ENCODE measurements at regions not wholly inside any gene's neighbourhood (a gene's known extent, or its start where the extent isn't known, plus 50 kb on each side); places are given as distances from the start of the nearest gene placed in this dataset.
"Not testable (repeated sequence)": the region's sequence is repeated elsewhere in the genome, so short reads cannot be mapped to it uniquely, and the experiment has no call there.

DNA sequence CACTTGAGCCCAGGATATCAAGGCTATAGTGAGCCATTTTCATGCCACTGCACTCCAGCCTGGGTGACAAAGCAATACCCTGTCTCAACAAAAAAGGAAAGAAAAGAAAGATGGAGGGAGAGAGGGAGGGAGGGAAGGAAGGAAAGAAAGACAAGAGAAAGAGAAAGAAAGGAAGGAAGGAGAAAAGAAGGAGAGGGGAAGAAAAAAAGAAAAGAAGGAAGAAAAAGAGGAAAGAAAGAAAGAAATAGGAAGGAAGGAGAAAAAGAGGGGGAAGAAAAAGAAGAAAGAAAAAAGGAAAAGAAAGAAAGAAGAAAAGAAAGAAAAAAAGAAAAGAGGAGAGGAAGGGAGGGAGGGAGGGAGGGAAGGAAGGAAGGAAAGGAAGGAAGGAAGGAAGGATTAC lies 321.5 kb upstream of the CNTNAP2 start:
- DNase-seq (ENCODE audit: low read depth): no peak

DNA sequence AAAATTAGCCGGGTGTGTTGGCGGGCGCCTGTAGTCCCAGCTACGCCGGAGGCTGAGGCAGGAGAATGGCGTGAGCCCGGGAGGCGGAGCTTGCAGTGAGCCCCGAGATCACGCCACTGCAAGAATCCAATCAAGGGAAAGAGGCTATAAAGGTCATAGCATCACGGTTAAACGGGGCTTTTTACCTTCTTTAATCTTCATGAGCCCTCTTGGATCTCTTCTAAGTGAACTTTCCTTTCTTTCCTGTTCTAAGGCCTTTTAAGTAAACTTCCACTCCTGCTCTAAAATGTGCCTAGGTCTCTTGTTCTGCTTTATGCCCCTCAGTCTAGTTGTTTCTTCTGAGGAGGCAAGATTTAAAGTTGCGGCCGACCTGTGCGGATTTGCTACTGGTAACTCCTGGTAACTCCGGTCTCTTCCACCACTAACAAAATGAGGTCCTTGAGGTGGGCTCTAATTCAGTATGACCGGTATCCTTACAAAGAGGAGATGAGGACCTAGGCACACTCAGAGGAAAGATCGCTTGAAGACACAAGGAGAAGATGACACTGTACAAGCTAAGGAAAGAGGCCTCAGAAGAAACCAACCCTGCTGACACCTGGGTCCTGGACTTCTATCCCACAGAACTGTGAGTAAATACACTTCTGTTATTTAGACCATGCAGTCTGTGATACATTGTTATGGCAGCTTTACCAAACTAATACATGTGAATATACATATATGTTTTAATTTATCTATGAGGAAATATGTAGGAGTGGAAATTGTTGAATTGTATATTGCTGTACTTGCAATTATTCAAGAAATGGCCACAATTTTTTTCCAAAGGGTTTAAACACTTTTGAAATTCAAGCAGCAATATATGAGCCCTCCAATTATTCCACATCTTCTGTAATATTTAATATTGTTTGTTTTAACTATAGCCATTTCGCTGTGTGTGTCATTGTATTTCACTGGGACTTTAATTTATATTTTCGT lies 331.5 kb upstream of the CNTNAP2 start:
- DNase-seq (ENCODE audit: low read depth): no peak

DNA sequence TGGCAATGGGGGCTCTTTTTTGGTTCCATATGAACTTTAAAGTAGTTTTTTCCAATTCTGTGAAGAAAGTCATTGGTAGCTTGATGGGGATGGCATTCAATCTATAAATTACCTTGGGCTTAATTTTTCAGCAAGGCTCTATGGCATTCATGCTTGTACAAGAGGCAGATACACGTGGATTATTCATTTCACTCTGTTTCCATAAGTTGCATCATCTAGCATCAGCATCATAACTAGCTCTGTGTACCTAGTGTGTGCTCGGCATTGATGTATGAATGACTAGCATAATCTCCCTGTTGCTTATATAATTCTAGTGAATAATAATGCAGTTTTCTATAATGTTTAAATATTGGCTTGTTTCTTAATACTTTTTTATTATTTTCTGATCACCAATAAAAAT lies 335.2 kb upstream of the CNTNAP2 start:
- not testable (repeated sequence) for DNase-seq (ENCODE audit: low read depth)

DNA sequence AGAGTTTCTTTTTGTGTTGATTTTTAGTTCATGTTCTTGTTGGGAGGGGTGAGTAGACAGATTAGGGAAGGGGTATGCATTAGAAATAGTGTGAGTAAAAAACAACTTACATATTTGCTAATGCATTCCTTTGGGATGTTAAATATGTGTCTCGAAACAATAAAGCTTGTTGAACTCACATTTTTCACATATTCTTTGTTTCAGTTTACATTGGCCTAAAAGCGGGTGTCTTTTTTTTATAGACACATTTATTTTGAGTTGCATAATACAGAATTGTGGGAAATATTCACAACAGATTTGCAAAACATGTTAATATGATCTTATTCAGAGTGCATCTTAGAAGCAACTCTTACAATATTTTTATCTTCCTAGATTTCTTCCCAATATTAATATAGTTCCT lies 337.5 kb upstream of the CNTNAP2 start:
- DNase-seq (ENCODE audit: low read depth): no peak

DNA sequence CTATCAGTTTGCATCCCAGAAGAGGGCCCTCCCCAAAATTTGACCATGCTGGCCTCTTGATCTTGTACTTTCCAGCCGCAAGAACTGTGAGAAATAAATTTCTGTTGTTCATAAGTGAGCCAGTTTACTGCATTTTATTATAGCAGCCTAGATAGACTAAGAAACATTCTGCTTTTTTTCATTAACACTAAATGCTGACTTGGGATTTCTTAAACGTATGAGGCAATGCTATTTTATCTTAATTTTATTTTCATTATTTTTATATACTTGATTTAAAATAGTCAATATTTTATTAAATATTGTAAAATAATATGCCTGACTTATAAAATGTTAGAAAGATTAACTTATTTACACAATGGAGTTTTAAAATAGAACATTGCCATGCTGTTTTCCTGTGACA lies 341.8 kb upstream of the CNTNAP2 start:
- DNase-seq (ENCODE audit: low read depth): no peak

DNA sequence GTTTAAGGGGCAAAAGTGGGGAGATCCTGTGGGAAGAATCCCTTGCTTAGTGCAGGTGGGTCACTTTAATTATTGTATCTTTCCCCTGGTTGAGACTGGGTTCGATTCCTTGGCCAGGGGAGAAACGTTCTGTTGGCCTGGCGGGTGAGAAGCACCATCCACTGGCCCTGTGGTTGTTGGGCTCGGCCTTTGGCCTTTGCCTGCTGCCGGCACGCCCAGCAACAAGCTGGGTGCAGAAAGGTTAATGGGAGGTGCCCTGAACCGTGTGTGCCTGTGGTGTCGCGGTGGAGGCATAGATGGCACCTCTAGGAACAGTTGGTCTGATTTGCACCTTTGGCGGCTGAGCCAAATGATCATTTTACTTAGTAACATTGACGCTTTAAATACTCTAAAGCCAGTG lies 363.6 kb upstream of the CNTNAP2 start:
- no peak for DNase-seq (ENCODE audit: low read depth)

DNA sequence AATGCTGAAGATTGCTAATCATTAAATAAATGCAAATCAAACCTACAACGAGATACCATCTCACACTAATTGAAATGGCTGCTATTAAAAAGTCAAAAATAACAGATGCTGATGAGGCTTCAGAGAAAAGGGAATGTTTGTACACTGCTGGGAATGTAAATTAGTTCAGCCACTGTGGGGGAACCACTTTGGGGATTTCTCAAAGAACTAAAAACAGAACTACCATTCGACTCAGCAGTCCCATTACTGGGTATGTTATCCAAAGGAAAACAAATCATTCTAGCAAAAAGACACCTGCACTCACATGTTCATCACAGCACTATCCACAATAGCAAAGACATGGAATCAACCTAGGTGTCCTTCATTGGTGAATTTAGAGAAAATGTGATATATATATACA lies 379.0 kb upstream of the CNTNAP2 start:
- no peak for DNase-seq (ENCODE audit: low read depth)

DNA sequence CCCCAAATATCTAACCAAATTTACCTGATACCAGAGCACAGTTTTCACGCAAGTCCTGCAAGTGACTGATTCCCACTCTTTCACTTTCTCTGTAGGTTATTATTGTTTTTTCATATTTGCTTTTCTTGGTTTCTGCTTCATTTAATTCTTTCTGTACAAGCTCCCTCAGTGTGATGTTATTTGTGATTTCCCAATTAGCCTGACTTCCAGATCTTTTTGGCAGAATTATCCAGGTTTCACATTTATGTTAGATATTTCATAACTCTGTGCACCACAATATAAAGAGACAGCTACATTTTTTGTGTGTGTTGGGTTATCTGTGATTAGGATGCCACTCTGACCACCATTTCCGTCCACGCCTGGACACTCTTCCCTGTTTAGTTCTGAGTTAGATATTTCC lies 381.5 kb upstream of the CNTNAP2 start:
- DNase-seq (ENCODE audit: low read depth): no peak

DNA sequence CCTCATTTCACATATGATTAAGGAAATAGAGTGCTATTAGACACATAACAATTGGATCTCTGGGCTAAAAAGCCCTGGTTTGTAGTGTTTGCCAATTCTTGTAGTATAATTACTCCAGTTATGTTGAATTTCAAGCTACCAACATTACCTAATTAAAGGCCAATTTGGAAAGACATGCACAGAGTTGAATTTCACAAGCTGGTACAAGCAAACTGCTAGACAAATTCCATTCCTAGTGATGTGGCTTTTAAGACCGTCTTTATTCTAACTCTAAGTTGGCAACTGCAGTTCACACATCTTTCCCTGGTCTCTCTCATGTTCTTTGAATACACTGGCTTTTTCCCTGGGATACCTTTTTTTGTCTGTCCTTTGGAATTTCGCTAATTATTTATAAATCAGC lies 384.1 kb upstream of the CNTNAP2 start:
- no peak for DNase-seq (ENCODE audit: low read depth)

DNA sequence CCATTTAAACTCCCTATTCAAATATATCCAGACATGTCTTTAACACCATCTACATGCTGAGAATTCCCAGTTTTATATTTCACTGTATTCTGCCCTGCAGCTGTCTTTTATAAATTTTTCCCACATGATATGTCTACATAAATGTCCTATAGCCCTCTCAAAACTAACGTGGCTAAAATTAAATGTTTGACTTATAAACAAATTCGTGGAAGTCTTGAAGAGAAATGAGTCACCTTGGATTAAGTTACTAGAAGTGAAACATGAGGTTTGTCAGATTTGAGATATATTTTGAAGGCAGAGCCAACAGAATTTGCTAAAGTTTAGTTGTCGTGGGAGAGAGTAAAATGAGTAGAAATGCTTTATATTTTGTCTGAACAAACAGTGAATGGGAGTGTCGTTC lies 386.9 kb upstream of the CNTNAP2 start:
- DNase-seq (ENCODE audit: low read depth): no peak

DNA sequence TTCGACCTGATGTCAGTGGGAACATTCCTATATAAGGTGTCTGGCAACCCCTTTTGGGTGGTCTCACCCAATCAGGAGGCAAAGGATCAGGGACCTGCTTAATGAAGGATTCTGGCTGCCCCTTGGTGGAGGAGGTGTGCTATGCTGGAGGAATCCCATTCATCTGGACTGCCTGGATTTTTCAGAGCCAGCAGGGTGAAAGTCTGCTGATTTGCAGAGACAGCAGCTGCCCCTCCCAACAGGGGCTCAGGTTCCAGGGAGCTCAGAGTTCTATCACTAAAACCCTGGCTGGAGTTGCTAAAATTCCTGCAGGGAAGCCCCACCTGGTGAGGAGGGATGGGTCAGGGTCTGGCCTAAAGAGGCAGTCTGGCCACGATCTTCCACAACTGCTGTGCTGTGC lies 398.5 kb upstream of the CNTNAP2 start:
- no peak for DNase-seq (ENCODE audit: low read depth)

DNA sequence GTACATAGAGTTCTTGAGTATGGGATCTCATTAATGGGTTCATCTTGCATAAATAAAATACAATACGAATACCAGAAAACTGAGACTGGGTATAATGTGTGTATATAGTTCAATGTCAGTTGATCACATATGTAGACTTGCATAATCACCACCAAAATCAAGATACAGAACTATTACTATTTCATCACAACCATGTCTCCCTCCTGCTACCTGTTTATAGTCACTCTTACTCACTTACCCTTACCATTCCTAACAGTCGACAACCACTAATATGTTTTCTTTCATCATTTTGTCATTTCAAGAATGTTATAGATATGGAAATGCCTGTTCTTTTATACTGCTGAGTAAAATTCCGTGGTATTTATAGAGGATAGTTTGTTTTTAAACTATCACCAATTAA lies 416.1 kb upstream of the CNTNAP2 start:
- no peak for DNase-seq (ENCODE audit: low read depth)

DNA sequence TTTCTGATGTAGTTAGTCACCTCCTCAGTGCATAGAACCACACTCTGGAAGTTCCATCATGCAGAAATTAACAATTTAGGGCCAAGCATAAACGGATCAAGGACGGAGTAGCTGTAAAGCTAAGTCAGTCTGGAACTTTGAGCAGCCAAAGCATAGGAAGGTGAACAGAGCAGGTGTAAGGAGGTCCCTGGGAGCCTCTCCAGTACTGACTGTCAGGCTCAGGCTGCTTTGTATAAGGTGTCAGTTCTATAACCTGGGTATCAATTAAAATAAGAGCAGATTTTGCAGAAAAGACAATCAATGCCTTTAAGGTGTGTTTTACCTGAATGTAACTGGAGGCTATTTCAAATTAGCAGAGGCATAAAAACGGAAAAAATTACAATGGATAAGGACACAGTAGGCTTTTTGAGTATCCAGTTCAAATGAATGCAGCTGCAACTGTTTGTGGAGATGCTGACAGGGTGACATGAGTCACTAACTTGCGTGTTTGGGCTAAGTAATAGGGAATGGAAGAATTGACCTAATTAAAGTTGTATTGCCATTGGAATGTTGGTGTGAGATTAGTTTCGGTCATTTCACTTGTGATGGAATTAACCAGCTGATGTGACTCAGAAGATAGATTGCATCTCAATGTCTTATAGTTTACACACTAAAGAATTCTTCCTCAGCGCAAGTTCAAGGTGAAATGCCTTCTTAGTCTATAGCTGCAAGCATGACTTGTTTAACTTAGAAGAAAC lies 417.9 kb upstream of the CNTNAP2 start:
- no peak for DNase-seq (ENCODE audit: low read depth)

DNA sequence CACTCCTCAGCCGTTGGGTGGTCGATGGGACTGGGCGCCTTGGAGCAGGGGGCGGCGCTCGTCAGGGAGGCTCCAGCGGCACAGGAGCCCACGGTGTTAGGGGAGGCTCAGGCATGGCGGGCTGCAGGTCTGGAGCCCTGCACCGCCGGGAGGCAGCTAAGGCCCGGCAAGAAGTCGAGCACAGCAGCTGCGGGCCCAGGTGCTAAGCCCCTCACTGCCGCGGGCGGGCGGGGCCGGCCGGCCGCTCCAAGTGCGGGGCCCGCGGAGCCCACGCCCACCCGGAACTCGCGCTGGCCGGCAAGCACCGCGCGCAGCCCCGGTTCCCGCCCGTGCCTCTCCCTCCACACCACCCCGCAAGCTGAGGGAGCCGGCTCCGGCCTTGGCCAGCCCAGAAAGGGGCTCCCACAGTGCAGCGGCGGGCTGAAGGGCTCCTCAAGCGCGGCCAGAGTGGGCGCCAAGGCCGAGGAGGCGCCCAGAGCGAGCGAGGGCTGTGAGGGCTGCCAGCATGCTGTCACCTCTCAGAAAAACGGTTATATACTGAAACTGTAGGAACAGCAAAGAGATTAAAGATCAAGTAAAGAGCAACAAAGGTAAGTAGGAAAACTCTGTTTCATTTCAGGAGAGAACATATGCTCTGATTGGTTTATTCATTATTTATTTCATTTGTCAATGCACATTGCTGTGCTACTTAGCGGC lies 419.0 kb upstream of the CNTNAP2 start:
- not testable (repeated sequence) for DNase-seq (ENCODE audit: low read depth)

DNA sequence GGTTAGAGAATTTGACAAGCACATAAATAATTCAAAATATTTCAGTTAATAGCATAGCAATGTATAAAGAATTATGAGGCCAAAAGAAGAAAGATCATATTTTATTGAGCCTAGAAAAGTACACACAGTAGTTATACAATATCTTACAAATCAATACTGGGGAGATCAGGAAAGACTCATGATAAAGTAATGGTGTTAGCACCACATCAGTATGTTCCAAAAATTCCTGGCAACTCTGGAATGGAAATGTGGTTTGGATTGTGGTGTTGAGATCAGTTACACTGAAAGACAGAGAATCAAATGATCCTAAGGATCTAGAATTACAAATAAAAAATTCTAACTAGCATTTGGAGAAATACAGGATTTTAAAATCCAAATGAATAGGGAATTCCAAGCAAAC lies 420.5 kb upstream of the CNTNAP2 start:
- no peak for DNase-seq (ENCODE audit: low read depth)

DNA sequence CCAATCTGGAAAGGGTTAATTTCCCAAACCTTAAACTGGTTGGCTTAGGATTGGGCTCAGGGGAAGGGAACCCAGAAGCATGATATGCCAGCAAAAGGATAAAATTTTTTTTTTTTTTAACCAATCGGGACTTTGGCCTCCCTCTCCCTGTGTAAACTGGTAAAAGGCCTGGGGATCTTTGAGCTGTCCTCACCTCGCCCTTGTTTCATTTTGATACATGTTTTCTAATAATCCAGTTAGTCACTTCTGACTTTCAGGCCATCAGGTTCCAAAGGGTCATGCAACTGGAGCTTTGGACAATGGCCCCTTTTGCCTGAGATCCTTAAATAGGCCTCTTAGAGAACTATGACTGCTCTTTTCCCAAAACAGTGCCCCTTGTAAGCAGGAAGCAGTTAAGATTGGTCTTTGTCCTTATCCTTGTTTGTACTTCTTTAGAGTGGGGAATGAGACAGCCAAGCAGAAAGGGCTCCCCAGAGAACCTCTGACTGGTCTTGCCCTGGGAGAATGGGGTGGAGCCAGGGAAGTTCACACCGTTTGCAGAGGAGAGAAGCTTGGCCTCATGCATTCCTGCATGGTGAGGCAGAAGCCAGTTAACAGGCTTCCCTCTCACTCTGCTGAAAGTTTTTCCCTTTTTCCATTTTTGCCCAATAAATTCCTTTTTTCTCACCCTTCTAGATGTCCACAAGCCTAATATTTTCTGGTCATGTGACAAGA lies 424.2 kb upstream of the CNTNAP2 start:
- no peak for DNase-seq (ENCODE audit: low read depth)

DNA sequence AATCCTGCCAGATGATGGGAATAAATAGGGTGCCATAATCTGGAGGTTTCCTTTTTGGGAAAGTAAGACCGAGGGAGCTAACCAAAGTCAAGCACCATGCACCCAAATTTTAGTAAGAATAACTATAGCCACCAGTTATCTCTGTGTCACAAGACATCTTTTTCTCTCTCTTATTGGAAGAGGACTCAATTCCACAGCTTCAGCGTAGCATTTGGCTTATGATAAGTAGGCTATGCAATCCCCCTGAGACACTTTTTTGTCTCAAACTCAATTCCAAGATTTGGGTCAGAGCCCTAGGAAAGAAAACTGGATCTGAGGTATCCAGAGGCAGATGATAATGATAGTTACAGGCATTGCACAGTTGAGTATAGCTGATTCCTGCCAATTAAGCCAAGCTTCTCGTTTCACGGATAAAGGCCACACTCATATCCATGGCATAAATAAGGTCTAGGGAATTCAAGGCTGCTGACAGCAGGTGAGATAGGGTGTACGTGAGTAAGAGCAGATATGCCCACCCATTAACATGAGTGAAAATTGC lies 425.2 kb upstream of the CNTNAP2 start:
- DNase-seq (ENCODE audit: low read depth): no peak

DNA sequence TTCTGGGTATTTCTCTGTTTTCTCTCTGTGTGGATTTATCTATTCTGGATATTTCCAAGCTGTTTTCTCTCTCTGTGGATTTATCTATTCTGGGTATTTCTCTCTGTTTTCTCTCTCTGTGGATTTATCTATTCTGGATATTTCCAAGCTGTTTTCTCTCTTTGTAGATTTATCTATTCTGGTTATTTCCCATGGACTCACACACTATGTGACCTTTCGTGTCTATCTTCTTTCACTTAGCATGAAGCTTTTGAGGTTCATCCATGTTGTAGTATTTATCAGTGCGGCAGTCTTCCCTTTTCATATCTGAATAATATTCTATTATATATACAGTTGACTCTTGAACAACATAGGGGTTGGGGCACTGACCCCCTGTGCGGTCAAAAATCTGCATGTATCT lies 435.0 kb upstream of the CNTNAP2 start:
- no peak for DNase-seq (ENCODE audit: low read depth)

DNA sequence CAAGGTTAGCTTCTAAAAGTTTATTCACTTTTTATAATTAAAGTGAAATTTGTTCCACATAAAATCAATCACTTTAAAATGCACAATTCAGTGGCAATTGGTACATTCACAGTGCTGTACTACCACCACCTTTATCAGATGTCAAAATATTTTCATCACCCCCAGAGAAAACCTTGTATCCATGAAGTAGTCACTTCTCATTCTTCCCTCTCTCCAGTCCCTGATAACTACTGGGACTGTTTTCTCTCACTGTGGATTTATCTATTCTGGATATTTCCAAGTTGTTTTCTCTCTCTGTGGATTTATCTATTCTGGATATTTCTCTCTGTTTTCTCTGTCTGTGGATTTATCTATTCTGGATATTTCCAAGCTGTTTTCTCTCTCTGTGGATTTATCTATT lies 435.4 kb upstream of the CNTNAP2 start:
- DNase-seq (ENCODE audit: low read depth): no peak

DNA sequence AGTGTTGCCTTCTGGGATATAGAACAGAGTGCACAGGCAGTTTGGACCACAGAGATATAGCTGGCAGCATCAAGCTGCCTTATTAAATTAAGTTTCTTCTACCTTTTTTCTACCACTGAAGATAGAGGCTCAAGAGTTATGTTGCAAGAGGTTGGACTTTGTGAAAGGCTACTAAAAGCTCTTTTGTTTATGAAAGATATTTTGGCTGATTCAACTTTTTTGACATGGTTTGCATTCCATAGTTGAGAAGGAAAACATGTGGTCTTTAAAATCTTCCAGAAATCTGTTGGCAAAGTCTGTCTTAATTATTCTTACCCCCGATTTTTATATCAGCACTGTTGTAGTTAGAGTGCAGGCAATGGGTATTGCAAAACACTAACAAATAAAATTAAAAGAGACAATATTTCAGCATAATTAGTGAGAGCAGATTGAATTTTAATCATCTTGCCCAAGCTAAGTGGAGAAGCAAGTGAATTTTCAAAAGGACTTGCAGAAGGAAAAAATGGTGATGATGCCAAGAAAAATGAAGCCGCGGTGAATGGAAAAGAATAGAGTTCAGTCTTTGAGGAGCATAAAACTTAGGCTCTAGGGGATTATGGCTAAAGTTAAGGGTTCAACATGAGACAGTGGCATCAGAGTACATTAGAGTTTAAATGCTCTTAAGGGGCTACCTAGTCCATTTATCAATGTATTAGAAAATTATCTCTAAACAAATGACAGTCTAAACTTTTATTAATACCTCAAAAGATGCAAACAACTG lies 450.9 kb upstream of the CNTNAP2 start:
- DNase-seq (ENCODE audit: low read depth): no peak

DNA sequence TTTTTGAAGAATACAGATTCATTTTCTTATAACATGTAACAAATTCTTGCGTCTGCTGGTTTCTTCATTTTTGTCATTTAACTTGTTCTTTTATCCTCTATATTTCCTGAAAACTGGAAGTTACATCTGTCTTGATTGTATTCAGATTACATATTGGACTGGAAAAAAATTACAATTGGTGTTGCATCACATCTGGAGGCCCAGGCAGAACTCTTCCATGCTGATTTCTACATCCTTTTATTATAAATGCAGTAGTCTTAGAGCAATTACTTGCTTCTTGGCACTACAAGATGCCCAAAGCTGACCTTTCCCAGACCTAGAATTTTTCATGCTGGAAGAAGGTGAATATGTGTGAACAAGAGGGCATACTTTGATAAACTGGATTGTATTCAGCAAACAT lies 460.9 kb upstream of the CNTNAP2 start:
- no peak for DNase-seq (ENCODE audit: low read depth)

All from ELR (cell line).